ENCODE measurements at regions not wholly inside any gene's neighbourhood (a gene's known extent, or its start where the extent isn't known, plus 50 kb on each side); places are given as distances from the start of the nearest gene placed in this dataset.

DNA sequence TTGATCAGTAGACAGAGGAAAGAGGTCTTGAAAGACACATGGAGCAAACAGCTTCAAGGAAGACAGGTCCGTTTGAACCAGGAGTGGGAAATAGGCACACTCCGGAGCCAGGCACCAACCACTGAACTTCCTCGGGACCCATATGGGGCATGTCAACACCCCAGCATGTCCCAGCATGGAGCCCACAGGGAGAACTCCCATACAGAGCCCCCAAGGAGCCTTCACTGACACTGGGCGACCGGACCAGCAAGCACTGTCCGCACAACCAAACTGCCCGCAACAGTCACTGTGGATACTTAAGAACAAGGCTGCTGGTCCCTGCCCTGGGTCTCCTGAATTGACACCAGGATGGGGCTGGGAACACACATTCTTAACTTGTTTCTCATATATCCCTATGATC, 286.2 kb upstream of the SALL3 start:
- ATAC-seq (no peak), DNase-seq (no peak)
- Mint-ChIP-seq H3K4me3 (no peak overlapping the region), H3K4me1 (no peaks in the 10 kb centered on the region), H3K36me3 (ENCODE audit: low read depth) (no peaks in the 10 kb centered on the region), H3K27ac (no peak overlapping the region), H3K27me3 (no peaks in the 10 kb centered on the region)
- no peaks in the 10 kb centered on the region for H3K9me3 ChIP-seq (ENCODE audit: control insufficient read depth, low read length, poor library complexity, severe bottlenecking)

DNA sequence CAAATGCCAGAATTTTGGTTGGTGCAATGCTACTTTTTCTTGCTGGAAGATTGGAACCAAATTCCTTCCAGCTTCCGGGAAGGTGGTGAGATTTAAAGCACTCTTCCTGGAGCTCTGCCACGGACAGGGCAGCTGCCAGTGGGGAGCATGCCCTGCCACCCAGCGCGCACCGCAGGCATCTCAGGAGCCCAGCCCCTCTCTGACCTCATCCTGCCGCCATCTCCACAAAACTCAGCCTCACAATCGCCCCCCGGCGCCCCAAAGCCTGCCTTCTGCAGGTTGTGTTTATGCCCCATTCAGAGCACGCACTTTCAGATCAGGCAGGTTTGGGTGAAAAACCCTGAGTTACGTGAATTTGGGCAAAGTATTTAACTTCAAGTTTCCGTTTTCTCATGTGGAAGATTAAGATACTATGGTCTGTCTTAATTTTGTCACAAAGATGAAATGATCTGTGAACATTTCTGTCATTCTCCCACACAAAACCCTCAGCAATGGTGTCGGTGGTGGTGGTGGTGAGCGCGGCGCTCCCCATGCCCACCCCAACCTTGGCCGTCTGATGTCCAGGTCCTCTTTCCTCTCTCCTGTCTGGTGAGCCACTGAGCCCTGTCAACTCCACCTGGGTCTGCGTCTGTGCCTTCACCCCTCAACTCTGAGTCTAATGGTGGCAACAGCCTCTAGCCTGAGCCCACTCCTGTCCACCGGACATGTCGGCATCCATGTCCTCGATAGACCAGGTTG, 282.8 kb upstream of the SALL3 start:
- ATAC-seq, result no peak
- H3K9me3 ChIP-seq (ENCODE audit: control insufficient read depth, low read length, poor library complexity, severe bottlenecking), result no peaks in the 10 kb centered on the region
- DNase-seq, result no peak
- Mint-ChIP-seq H3K4me1 (no peaks in the 10 kb centered on the region), H3K27ac (no peak overlapping the region), H3K4me3 (no peak overlapping the region), H3K27me3 (no peaks in the 10 kb centered on the region), H3K36me3 (ENCODE audit: low read depth) (no peaks in the 10 kb centered on the region)

DNA sequence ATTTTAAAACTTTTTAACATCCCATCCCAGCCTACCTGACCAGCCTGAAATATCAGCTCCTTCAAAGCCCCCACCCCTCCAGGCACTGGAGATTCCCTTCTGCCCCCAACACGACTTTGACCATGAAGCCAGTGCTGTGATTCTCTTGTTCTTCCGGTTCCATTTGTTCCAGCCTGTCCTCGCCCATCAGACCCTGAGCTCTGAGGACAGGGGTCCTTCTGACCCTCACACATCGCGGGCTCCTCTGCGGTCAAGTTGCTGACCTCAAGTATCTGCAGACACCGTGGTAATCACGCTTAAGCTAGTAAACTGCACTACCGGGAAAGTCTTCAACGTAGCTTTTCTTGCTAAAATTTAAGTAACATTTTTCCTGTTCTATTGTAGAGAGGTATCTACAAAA, 282.2 kb upstream of the SALL3 start:
- no peaks in the 10 kb centered on the region for H3K27me3 Mint-ChIP-seq
- H3K4me1 Mint-ChIP-seq, result no peaks in the 10 kb centered on the region
- H3K4me3 Mint-ChIP-seq, result no peak overlapping the region
- no peaks in the 10 kb centered on the region for H3K36me3 Mint-ChIP-seq (ENCODE audit: low read depth)
- DNase-seq, result no peak
- ATAC-seq, result no peak
- no peak overlapping the region for H3K27ac Mint-ChIP-seq
- H3K9me3 ChIP-seq (ENCODE audit: control insufficient read depth, low read length, poor library complexity, severe bottlenecking), result no peaks in the 10 kb centered on the region

DNA sequence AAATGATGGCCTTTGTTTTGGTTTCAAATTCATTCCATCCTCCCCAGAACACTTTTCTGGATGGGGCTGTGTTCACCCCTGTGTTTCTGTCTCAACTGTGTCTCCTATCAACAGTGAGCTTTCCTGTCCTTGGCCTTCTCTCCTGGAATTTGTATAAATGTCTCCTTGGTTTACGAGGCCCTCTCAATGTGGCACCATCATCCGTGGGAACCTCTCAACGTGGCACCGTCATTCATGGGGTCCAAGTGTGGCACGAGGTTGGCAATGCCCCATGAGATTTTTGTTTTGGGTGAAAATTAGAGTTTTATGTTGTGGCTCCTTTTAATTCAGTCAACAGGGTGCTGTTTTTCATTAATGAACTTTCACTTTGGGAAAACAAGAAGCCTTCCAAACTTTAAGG, 280.7 kb upstream of the SALL3 start:
- Mint-ChIP-seq H3K27ac (no peak overlapping the region), H3K36me3 (ENCODE audit: low read depth) (no peaks in the 10 kb centered on the region), H3K4me3 (no peak overlapping the region), H3K4me1 (no peaks in the 10 kb centered on the region), H3K27me3 (no peaks in the 10 kb centered on the region)
- DNase-seq, result no peak
- no peaks in the 10 kb centered on the region for H3K9me3 ChIP-seq (ENCODE audit: control insufficient read depth, low read length, poor library complexity, severe bottlenecking)
- ATAC-seq, result no peak

DNA sequence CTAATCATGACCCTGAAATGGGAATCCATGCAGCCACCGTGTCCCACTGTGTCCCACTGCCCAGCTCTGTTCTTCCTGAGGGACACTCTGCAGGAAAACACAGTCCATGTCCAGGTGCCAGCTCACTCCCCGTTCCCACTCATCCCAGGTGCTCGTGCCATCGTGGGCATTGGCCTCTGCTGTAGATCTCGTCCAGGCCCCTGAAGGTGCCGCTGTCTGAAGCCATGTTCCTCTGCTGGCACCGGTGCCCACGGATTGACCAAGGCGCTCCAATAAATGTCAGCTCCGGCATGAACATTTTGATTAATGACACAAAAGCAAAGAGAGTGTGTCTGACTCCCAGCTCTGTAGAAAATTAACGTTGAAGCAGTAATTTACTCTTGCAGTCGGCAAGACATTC, 280.1 kb upstream of the SALL3 start:
- no peak for ATAC-seq
- no peaks in the 10 kb centered on the region for H3K27me3 Mint-ChIP-seq
- H3K27ac Mint-ChIP-seq, result no peak overlapping the region
- H3K4me3 Mint-ChIP-seq, result no peak overlapping the region
- no peaks in the 10 kb centered on the region for H3K36me3 Mint-ChIP-seq (ENCODE audit: low read depth)
- no peaks in the 10 kb centered on the region for H3K4me1 Mint-ChIP-seq
- DNase-seq, result no peak
- no peaks in the 10 kb centered on the region for H3K9me3 ChIP-seq (ENCODE audit: control insufficient read depth, low read length, poor library complexity, severe bottlenecking)

DNA sequence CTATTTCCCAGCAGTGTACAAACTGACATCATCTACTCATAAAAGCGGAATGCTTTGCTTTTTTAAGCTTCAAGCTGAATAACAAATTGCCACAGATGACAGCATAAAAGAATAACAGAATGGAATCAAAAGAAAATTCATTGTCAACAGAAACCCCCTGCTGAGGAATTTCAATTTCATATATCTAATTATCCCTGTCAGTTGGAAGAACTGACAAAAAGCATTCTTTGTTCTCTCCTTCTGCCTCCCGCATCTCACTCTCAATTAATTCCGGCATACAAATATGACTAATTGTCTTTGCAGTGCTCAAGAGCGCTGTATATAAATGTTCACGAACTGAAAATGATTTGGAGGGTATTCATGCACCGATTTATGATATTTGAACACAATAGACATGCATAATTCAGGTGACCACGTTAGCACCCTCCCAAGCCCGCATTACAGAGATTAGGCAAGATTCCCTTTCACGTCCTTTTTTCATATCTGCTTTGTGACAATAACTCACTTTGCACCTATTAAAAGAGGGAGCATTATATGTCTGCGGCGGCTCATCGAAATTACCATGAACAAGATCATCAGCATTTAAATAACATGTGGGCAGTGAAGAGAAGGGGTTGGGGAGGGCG, 277.7 kb upstream of the SALL3 start:
- no peak for DNase-seq
- no peaks in the 10 kb centered on the region for H3K9me3 ChIP-seq (ENCODE audit: control insufficient read depth, low read length, poor library complexity, severe bottlenecking)
- H3K36me3 Mint-ChIP-seq (ENCODE audit: low read depth), result no peaks in the 10 kb centered on the region
- no peak overlapping the region for H3K4me3 Mint-ChIP-seq
- no peak for ATAC-seq
- no peaks in the 10 kb centered on the region for H3K4me1 Mint-ChIP-seq
- H3K27ac Mint-ChIP-seq, result no peak overlapping the region
- H3K27me3 Mint-ChIP-seq, result no peaks in the 10 kb centered on the region

DNA sequence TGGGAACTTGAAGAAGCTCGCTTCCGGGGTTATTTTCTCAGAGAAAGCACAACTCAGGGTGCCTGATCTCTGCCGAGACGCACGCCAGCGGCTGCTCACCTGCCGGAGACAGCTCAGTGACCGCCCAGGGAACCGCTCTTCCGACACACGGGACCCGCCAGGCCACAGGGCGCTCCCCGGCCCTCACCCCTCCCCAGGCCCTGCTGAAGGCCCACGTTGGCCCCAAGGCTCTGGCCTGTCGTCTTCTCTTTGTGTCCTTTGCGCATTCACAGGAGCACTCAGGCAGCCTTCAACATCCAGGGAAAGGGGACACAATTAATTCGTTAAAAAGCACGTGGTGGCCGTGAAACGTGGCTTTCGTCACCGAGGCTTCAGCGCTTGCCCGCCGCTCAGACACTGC, 276.3 kb upstream of the SALL3 start:
- H3K9me3 ChIP-seq (ENCODE audit: control insufficient read depth, low read length, poor library complexity, severe bottlenecking), result no peaks in the 10 kb centered on the region
- Mint-ChIP-seq H3K4me3 (no peak overlapping the region), H3K27ac (no peak overlapping the region), H3K27me3 (no peaks in the 10 kb centered on the region), H3K4me1 (no peaks in the 10 kb centered on the region), H3K36me3 (ENCODE audit: low read depth) (no peaks in the 10 kb centered on the region)
- no peak for ATAC-seq
- no peak for DNase-seq

DNA sequence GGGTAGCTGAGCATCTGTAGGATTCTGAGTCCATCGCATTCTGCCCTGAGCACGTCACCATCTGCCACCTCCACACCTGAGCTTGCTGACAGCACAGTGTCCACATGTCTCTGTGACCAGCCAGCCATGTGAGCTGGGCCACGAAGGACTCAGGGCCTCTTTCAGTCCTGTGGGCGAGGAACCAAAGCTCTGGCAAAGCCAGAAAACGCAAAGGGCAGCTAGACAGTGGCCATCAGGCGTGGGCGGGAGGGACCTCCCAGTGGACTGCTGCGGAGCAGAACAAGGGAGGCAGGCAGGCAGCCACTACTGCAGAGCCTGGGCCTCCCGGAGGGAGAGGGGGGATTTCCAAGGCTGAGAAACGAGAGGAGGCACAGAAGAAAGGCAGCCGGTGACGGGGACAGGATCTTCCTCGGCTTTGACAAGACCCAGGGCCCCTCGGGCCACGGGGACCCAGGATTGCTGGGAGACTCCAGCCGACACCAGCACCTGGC, 274.6 kb upstream of the SALL3 start:
- H3K4me1 Mint-ChIP-seq, result no peaks in the 10 kb centered on the region
- no peaks in the 10 kb centered on the region for H3K36me3 Mint-ChIP-seq (ENCODE audit: low read depth)
- DNase-seq (no peak), ATAC-seq (no peak)
- H3K27ac Mint-ChIP-seq, result no peak overlapping the region
- no peak overlapping the region for H3K4me3 Mint-ChIP-seq
- H3K27me3 Mint-ChIP-seq, result no peaks in the 10 kb centered on the region
- H3K9me3 ChIP-seq (ENCODE audit: control insufficient read depth, low read length, poor library complexity, severe bottlenecking), result no peaks in the 10 kb centered on the region

DNA sequence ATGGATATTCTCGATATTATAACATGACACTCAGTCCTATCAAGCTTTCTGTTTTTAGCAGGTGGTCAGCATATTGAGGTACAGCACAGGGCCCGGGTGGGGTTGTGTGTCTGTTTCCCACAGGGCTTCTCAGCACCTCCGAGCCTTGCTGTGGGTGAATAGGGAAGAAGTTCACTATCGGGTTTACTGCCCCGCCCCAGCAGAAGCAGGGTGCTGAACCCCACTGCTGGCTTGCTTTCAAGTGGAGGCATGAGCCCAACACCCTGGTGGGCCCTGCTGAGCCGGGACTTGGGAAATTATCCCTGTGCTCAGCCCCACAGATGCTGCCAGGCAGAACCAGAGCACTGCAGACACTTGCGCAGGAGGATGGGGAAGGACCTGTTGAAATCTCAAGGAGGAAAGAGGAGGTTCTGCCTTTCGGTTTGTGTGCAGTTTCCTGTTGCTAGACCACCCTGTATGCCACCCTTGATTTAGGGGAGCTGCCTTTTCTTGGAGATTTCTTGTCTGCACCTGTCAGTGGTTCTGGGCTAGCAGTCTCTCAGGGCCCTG, 270.3 kb upstream of the SALL3 start:
- Mint-ChIP-seq H3K4me3 (no peak overlapping the region), H3K27me3 (peaks cover 4% of the 10 kb centered on the region), H3K36me3 (ENCODE audit: low read depth) (no peaks in the 10 kb centered on the region), H3K27ac (no peak overlapping the region), H3K4me1 (no peaks in the 10 kb centered on the region)
- no peaks in the 10 kb centered on the region for H3K9me3 ChIP-seq (ENCODE audit: control insufficient read depth, low read length, poor library complexity, severe bottlenecking)
- ATAC-seq, result no peak
- DNase-seq, result no peak

DNA sequence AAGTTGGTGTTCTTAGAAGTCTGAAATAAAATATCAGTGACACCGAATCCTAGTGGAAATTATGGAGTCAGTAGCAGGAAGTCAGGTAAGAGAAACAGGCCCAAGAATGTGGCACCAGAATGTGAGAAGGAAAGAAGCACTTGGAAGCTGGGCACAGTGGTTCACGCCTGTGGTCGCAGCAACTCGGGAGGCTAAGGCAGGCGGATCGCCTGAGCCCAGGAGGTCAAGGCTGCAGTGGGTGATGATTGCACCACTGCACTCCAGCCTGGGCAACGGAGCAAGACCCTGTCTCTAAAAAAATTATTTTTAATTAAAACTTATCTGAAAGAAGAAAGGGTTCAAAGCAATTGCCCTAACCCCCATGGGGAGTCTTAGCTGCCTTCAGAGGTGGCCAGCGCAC, 268.3 kb upstream of the SALL3 start:
- Mint-ChIP-seq H3K27ac (no peak overlapping the region), H3K4me3 (no peak overlapping the region), H3K36me3 (ENCODE audit: low read depth) (no peaks in the 10 kb centered on the region), H3K27me3 (peaks cover 6% of the 10 kb centered on the region), H3K4me1 (no peaks in the 10 kb centered on the region)
- no peak for DNase-seq
- H3K9me3 ChIP-seq (ENCODE audit: control insufficient read depth, low read length, poor library complexity, severe bottlenecking), result no peaks in the 10 kb centered on the region
- no peak for ATAC-seq

DNA sequence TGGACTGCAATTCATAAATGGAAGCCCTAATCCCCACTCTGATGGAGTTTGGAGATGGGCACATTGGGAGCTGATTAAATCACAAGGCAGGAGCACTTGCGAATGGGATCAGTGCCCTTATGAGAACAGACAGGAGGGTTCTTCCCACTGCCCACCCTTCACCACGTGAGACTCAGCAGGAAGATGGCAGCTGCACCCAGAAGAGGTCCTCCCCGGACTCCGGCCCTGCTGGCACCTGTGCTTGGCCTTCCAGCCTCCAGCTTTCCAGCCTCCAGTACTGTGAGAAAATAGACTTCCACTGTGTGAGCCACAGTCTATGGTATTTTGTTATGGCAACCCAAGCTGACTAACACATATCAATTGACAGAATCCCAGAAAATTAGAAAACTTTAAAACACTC, 267.6 kb upstream of the SALL3 start:
- no peak for DNase-seq
- Mint-ChIP-seq H3K4me3 (no peak overlapping the region), H3K27me3 (peaks cover 6% of the 10 kb centered on the region), H3K4me1 (no peaks in the 10 kb centered on the region), H3K27ac (no peak overlapping the region), H3K36me3 (ENCODE audit: low read depth) (no peaks in the 10 kb centered on the region)
- ATAC-seq, result no peak
- H3K9me3 ChIP-seq (ENCODE audit: control insufficient read depth, low read length, poor library complexity, severe bottlenecking), result no peaks in the 10 kb centered on the region

DNA sequence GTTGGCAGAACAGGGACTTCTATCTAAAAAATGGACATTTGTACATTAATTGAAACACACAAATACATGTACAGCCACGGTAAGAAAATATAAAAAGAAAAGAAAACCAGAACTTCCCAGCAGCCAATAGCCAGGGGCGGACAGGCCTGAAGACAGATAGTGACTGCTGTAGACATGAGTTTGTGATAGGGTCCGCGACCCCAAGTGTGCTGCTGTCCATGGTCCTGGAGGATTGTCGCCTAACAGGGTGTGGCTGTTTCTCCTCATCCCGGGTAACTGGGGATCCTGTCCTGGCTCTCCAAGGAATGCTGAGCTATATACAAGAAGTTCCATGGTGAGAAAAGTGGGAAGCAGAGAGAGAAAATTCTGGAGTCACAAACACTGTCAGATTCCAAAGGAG, 266.5 kb upstream of the SALL3 start:
- Mint-ChIP-seq H3K27ac (no peak overlapping the region), H3K4me1 (no peaks in the 10 kb centered on the region), H3K27me3 (peaks cover 6% of the 10 kb centered on the region), H3K4me3 (no peak overlapping the region), H3K36me3 (ENCODE audit: low read depth) (no peaks in the 10 kb centered on the region)
- DNase-seq (no peak), ATAC-seq (no peak)
- no peaks in the 10 kb centered on the region for H3K9me3 ChIP-seq (ENCODE audit: control insufficient read depth, low read length, poor library complexity, severe bottlenecking)

DNA sequence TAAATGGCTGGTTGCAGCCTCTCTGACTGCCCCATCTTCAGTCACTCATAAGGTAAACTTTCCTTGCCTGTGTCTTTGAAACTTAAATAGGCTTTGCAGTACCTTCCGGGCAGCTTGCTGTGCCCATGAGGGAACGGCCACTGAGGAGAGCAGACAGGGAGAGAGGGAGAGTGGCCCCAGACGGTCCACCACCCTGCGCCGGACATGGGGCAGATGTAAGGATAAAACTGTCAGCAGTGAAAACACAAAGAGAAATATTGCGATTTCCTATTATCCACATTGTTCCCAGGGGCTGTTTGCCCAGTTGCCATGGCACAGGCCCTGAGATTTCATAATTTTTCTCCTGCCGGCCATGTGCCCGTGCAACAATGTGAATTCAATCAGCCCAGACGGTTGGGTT, 265.9 kb upstream of the SALL3 start:
- DNase-seq (no peak), ATAC-seq (no peak)
- no peaks in the 10 kb centered on the region for H3K36me3 Mint-ChIP-seq (ENCODE audit: low read depth)
- H3K4me1 Mint-ChIP-seq, result no peaks in the 10 kb centered on the region
- no peak overlapping the region for H3K4me3 Mint-ChIP-seq
- H3K9me3 ChIP-seq (ENCODE audit: control insufficient read depth, low read length, poor library complexity, severe bottlenecking), result no peaks in the 10 kb centered on the region
- peaks cover 6% of the 10 kb centered on the region for H3K27me3 Mint-ChIP-seq
- H3K27ac Mint-ChIP-seq, result no peak overlapping the region

DNA sequence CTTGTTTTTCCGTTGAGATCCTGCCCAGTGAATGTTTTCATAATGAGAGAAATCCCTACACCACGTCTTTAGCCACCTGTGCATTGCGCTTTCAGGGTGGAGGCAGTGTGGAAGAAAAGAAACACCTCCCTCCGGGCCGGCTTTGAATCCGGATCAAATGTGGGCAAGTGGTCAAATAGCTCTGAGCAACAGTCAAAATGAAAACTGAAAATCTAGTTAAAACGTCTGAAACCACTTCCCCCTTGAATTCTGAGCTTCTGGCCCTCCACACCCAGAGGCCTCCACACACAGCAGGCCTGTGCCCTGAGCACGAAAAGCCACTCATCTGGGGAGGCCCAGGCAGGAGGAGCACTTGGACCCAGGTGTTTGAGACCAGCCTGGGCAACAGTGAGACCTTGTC, 263.6 kb upstream of the SALL3 start:
- no peak overlapping the region for H3K27ac Mint-ChIP-seq
- no peak for ATAC-seq
- H3K4me1 Mint-ChIP-seq, result no peaks in the 10 kb centered on the region
- peaks cover 6% of the 10 kb centered on the region for H3K27me3 Mint-ChIP-seq
- DNase-seq, result no peak
- no peaks in the 10 kb centered on the region for H3K9me3 ChIP-seq (ENCODE audit: control insufficient read depth, low read length, poor library complexity, severe bottlenecking)
- peaks cover 2% of the 10 kb centered on the region for H3K36me3 Mint-ChIP-seq (ENCODE audit: low read depth)
- H3K4me3 Mint-ChIP-seq, result no peak overlapping the region

Measured in T-helper 17 cell (primary cell).